Testis (tissue), 2 donors: ENCODE measurements at regions not wholly inside any gene's neighbourhood (a gene's known extent, or its start where the extent isn't known, plus 50 kb on each side); places are given as distances from the start of the nearest gene placed in this dataset.
"Not testable (repeated sequence)": the region's sequence is repeated elsewhere in the genome, so short reads cannot be mapped to it uniquely, and the experiment has no call there.

ENCODE experiments used
- CTCF ChIP-seq, 3 experiments: fragments of 450-650 bp in 2 of 3; fragments of 200-600 bp in 1 of 3; sonication (generic) in 1 of 3; IDR thresholded peaks; one replicate each; pipeline ENCODE4 v1.5.1; 2016 to 2019; ENCODE audit warnings: antibody characterized with exemption in 3 of 3, mild to moderate bottlenecking in 2 of 3, moderate library complexity in 1 of 3
- POLR2A ChIP-seq: fragments of 450-650 bp; IDR thresholded peaks from one replicate; pipeline ENCODE4 v1.6.1; 2017; ENCODE audit warnings: antibody characterized with exemption, mild to moderate bottlenecking, moderate library complexity

- not testable (repeated sequence) for TF ChIP-seq CTCF (IDR thresholded peaks at IDR 0.05); POLR2A
Measured at GRCh38 chr7:63580045-63580444, 418.6 kb upstream of the ZNF722 start.
